HG03521 (cell line): ENCODE measurements at regions not wholly inside any gene's neighbourhood (a gene's known extent, or its start where the extent isn't known, plus 50 kb on each side); places are given as distances from the start of the nearest gene placed in this dataset.
"Not testable (repeated sequence)": the region's sequence is repeated elsewhere in the genome, so short reads cannot be mapped to it uniquely, and the experiment has no call there.

ENCODE experiments used
- ATAC-seq: cut with Tn5 transposase; IDR thresholded peaks from one replicate; pipeline ENCODE4 v1.9.1; 2021; ENCODE audit warnings: mild to moderate bottlenecking, moderate library complexity; ENCODE audit not compliant: unreplicated experiment

DNA sequence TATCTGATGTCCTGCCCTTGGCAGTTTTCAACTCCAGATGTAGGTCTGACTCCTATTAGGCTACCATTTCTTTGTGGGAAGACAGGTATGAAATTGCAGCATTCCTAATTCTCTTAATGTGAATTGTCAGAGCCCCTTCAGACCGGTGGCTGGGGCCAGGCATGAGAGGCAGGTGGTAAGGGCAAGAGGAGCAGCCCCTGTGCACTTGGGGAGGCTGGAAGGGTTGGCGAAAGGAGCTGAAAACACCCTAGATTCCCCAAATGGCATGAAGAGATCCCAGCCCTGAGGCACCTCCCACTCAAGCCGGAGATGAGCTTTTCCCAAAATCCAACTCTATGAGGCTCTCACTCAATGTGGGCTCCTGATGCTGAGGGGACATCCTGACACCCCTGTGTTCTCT, 453.2 kb downstream of the NR2F2 start:
- ATAC-seq = no peak

DNA sequence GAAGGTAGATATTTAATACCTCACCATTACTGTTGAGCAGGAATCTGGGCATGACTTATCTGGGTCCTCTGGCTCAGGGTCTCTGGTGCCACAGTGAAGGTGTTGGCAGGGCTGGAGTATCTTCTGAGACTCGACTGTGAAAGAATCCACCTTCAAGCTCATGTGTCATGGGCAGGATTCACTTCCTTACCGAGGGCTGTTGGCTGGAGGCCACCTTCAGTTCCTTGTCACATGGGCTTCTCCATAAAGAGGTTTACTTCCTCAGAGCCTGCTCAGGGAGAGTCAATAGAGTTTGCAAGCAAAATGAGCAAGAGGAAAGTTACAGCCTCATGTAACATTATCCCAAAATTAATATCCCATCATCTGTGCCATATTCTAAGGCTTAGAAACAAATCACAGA, 459.5 kb downstream of the NR2F2 start:
- ATAC-seq = no peak

DNA sequence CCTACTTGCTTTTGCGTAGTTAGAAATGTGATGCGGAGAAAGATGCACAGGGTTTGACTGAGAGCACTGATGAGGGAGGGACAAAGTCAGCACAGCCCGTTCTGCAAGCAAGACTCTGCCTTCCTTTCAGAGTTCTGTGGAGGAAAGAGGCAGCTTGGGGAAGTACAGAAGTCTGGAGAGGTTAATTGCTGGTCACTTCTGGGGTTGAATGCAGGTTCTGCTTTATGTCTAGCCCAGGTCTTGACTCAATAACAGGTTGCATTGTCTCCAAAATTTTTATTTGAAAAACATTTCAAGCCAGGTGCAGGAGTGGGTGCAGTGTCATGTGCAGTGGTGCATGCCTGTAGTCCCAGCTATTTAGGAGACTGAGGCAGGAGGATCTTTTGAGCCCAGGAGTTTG, 461.7 kb downstream of the NR2F2 start:
- ATAC-seq = no peak

DNA sequence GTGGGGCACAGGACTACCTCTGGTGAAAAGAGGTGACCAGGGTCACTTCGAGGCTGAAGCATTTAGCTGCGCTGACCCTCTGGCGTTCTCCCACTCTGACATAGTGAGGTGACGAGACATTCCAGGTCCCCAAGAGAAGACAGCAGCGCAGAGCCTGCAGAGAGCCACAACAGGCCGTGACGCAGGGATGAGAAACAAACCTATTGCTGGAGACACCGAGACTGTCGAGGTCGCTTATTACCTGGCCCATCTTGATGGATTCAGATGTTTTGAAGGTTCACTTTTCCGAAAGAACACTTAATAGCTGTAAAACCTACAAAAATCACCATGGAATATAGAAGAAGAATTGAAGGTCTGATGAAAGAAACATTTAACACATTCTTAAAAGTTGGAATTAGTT, 466.3 kb downstream of the NR2F2 start:
- no peak for ATAC-seq

DNA sequence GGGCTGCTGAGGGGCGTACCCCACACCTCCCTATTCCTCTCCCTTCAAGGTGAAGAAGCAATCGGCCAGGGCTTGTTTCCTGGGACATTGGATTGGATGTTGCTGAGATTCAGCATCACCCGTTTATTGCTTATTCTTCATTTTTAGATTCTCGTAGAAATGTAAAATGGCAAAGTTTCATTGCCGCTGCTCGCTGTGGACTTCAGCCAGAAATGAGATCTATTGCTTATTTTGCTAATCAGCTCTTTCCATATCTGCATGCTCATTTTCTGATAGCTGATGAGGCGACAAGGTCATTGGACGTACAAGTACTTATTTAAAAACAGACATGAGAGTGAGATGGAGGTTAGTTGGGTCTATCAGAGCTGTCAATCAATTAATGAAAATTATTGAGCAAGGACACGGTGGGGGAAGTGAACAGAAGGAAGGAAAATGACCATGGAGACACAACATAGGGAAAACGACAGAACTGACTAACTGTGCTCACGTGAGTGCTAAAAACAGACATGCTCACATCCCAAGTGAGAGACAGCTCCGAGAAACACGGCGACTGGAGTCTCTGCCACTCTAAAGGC, 471.2 kb downstream of the NR2F2 start:
- ATAC-seq = no peak

DNA sequence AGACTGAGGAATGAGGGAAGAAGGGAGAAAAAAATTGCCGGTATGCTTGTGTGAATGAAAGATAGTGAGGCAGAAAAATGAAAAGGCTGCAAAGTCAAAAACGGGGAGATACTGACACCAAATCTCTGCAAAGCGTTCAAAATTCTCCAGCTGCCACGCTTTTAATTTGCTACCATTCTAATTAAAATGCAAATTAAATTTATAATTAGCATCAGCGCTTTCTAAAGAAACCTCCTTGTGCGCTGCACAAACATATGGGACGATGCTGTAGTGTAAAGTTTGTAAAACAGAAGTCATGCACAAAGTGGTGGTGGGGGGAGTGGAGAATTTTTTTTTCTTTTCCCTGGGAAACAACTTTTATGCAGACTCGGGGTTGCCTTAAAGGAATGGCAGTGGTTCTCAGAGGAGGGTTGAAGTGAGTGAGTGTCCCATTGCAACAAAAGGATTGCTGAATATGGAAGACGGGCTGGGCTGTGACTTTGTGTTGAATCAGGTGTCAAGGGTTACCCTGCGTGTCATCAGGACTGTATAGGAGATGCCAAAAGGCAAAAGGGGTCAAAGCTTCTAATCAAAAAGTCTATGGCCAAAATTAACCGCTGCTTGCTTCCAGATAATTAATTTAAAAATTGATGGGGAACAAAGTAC, 472.2 kb downstream of the NR2F2 start:
- no peak for ATAC-seq

DNA sequence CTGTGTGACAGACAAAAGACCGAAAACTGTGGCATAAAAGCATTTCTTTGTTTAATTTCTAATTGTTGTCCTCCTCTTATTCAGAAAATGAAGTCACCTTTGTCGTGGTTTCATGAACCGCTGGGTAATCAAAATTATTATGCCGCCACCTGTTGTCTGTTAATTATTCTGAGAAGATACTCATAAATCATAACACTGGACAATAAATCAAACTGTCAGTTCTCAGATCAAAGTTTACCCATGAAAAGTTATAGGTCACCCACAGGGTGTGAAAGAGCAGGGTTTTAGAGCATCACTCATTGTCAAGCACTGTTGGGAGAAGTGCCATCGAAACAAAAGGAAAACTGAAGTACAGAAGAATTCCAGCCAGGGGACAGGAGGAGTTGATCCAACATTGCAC, 474.3 kb downstream of the NR2F2 start:
- ATAC-seq = no peak

DNA sequence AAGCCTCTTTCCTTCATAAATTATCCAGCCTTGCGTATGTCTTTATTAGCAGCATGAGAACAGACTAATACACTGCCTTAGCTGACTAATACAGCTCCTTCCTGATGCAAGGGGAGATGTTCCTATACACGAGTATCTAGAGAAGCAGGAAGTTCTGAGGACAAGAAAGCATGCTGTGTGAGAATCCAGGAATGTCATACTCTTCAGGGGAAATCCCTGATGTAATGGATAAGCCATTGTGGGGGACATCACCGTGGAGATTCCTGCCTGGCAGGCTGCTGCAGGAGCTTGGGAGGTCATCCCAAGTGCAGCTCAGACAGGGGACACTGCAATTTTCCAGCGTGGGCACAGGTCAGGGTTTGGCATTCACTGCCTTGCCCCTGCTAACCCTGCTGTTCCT, 476.9 kb downstream of the NR2F2 start:
- no peak for ATAC-seq

DNA sequence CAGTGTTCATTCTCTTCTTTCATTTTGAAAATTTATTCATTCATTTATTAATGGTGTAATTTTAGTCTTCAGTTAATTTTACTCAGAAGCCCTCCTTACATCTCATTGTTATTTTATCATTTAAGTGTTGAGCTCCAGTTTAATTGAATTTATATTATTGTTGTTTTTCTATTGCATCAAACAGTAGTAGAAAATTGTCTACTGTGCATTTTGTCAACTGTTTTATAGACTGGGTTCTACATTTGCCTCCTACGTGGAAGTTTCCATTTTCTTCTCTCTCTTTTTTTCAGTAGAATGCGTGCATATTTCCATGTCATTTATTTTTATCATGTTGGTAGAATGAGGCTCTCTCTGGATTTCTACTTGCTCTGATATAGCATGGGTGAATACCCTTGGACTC, 487.4 kb downstream of the NR2F2 start:
- ATAC-seq = no peak

DNA sequence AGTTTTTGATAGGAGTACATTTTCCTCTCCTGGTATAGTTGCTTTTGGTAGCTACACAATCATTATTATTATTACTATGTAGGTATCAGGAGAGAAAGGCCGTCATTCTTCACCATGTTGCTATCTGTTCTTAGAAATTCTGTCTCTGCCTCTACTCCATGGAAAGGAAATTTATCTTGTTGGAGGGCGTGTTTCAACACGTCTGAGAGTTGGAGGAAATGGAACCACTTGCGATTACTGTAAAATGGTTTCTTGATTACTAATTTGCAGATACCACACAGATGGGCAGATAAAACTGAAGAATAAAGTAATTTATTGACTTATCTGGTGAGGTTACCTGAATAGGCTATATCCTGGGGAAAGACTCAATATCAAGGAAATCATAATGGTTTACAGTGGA, 488.4 kb downstream of the NR2F2 start:
- ATAC-seq = no peak

DNA sequence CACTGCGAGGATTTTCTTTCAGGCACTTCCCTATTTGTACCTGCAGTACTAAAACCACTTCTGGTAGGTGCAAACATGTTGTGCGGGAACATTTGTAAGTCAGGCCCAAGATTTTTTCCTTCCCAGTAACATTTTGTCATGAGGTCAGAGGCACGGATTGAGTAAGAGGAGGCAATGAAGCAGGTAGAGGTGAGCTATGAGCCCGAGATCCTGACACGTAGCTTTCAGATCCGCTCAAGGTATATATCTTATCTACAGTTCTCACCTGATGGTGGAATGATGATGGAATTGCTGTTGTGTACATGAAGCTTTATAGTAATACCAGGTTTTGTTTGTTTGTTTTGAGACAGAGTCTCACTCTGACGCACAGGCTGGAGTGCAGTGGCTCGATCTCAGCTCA, 497.5 kb downstream of the NR2F2 start:
- no peak for ATAC-seq

DNA sequence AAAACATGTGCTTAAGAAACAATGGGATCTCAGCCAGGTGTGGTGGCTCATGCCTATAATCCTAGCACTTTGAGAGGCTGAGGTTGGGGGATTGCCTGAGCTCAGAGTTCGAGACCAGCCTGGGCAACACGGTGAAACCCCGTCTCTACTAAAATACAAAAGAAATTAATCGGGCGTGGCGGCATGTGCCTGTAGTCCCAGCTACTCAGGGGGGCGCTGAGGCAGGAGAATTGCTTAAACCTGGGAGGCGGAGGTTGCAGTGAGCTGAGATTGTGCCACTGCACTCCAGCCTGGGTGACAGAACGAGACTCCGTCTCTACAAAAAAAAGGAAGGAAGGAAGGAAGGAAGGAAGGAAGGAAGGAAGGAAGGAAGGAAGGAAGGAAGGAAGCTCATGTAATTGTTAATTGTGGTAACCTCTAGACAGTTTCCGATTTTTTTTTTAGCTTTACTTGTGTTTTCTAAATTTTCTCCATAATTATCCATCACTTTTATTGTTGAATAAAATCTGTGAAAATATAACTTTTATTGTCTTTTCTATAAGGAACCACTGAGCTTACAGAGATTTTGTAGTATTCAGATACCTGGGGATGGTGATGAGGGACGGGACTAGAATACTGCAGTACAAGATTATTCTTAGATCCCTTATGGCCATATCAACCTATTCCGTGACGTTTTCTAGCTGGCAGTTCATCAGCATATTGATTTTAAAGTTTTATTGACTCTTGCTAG, 506.9 kb downstream of the NR2F2 start:
- ATAC-seq = no peak

DNA sequence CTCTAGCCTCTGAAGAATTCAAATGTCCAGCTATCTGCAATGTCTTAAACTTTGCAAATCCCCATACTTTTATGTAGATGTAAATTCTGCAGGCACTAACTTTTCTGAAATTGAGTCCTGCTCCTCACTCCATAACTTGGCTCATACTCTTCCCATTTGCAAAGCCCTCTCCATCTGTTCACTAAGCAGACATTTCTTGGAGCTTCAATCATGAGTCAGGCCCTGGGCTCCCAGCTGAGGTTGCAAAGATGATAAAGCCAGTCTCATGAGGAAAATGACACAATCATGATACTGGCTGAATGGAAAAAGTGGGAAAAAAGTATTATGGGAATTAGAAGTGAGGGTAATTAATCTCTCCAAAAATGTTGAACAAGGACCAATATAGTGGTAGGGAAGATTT, 507.6 kb downstream of the NR2F2 start:
- ATAC-seq = no peak

DNA sequence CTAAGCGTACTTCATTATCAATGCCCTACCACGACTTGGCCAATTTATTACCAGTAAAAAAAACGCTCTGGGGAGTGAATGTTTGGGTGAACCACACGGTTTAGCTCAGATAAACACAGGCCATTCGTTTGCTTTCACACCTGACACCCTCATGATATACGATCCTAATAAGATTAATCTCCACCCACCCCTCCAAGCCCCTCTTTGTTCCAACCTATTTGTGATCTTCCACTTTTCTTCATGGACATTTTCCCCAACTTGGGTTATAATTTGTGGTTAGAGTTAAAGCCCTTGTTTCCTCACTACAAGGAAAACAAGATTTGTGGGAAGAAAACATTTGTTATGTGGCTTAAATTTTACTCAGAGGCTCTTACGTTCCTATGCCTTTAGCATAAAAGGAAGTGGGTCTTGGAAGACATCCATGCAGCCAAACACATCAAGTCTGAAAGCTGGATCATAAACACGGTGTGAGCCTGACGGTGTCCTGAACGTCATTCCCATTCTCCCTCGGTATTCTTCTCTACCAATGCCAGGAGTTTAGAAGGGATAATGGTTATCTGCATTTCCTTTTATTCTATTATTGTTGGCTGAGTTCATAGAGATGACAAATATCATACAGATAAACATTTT, 518.9 kb downstream of the NR2F2 start:
- ATAC-seq = no peak

DNA sequence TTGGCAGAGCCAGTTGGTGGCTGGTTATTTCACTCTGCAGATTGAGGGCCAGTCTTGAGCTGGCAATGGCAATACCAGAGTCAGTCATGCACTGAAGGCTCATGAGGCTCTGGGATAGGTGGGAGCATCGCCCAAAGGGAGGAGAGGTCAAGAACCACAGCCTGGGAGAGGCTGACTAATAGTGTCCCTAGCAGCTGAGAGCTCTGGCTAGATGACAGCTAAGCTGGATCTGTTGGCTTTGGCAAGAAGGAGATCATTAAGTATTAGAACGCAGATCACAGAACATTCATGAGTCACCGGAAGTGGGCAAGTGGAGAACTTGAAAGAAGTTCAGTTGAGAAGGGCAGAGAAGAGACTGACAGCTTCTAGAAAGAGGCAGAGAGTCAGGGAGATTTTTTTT, 521.1 kb downstream of the NR2F2 start:
- no peak for ATAC-seq

DNA sequence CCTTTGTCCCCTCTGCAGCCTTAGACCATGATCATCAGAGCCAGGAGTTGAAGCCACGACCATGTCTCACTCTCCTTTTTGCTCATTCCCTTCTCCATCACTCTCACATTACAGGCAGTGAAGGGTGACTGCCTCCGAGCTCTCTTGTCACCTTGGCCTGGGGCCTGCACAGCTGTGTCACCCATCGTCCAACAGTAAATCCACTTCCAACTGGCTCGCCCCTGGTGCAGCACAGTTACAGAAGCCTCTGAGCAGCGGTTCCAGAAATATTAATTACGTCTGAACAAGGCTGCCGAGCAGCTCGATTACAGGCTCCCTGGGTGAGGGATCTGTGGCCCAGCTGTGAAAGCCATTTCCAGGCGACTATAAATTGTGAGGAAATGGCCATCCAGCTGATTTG, 528.2 kb downstream of the NR2F2 start:
- no peak for ATAC-seq

DNA sequence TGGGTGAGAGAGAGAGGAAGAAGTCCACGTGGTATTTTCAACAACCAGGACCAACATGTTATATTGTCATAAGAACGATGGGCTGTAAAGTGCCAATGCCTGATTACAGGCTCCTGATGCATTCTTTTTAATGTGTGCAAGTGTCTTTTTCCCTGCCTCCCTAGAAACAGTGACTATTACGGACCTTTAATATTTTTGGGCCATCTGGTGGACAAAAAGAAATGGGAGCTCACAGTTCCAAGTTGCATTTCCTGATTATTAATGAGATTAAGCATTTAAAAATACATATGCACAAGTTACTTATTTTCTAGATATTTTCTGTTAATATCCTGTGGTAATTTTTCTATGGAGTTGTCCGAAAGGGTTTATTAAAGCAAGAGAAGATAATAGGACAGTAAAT, 530.2 kb downstream of the NR2F2 start:
- no peak for ATAC-seq

DNA sequence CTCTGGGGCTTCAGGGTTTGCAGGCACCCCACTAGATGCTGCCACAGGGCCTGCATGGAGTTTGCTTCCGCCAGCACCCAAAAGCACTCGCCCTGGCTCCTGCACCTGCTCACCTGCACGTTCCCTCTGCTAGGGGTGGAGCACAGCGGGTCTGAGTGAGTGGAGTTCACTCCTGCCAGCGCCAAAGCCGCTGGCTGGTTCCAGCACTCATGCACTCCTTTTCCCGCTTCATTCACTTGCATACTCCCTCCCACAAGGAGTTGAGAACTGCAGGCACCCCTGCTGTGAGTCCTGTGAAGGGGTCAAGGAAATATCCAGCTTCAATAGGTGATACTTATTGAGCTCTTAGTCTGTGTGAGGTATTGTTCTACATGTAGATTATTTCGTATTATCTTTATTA, 537.5 kb downstream of the NR2F2 start:
- ATAC-seq = no peak

DNA sequence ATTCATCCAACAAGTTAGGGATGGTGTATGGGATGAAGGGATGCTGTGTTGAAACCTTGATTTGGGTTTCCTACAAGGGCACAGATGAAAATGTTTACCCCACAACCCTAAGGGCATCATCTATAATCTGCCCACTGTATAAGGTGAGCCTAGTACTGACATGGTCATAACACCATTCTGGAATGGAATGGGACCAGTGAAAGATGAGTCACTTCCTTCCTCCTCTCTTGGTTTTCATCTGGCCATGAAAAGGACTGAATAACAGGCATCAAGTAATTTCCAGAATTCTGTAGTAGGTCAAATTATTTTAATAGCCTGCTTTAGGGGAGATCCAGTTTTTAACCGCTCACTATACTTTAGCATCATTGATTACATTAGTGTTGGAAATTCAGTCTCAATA, 538.6 kb downstream of the NR2F2 start:
- no peak for ATAC-seq

DNA sequence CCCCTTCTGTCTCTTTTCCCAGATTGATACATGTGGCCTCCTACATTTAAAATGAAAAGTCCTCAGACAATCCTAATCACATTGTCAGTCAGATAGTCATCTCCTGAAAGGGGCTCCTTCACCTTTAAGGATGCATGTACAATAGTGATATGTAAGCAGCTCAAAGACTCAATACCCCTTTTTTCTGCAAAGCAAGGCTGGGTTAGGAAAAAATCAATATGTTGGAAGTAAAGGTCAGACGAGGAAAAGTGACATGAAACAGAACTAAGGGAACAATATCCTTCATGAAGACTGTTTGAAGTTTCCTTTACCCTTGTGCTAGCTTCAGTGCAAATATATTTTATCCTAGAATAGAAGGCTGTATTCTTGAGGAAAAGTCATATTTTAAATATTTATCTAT, 539.3 kb downstream of the NR2F2 start:
- no peak for ATAC-seq

DNA sequence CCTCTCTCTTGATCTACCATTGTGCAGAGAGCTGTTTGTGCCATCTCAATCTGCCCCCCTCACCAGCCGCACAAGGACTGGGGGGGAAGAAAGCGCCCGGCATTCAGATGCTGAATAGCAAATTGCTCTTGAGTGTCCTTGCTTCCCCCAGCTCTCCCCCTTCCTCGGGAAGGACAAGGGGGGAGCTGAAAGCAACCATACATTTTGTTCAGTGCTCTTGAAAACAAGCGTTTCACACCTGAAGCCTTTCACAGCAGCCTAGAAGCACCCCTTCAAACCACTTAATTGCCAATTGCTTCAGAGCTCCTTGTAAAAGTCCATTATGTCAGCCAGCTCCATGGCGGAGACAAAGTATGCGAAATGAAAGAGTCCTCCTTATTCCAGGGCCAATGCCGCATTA, 540.1 kb downstream of the NR2F2 start:
- no peak for ATAC-seq

DNA sequence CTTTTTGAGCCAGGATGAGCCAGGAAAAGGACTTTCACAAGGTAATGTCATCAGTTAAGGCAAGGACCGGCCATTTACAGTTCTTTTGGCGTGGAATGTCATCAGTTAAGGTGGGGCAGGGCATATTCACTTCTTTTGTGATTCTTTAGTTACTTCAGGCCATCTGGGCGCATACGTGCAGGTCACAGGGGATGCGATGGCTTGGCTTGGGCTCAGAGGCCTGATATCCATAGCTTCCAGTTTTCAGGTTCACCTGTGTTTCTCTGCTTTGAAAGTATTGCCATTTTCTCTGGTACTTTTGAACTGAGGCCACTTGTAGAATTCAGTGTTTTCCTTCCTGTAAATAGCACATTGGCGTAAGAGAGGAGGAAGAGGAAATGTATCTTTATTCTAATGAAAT, 546.9 kb downstream of the NR2F2 start:
- ATAC-seq = not testable (repeated sequence)
